ENCODE measurements at regions not wholly inside any gene's neighbourhood (a gene's known extent, or its start where the extent isn't known, plus 50 kb on each side); places are given as distances from the start of the nearest gene placed in this dataset.
A peak's percentile ranks its signal among the peaks of the same experiment; 100 is the strongest.

DNA sequence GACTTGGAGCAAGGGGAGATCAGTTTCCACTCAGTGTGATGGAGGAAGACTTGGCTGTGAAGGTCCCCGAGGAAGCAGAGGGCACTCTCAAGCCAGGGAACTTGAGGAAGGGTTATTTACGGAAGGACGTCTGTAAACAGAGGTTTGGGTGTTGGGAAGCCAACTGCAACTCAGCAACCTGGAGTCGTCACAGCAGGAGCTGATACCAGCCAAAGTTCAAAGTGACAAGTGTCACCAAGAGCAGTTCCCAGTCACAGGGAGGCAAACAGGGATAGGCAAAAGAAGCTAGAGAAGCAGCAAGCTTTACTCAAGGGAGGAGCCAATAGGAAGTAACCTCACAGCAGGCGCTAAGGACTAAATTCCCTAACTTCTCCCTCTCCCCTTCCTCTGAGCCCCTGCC is 205.5 kb downstream of the EFNB2 start:
- Histone ChIP-seq H3K36me3 (no peaks in the 10 kb centered on the region), H3K27ac (no peak overlapping the region), H3K27me3 (ENCODE audit: insufficient read depth, low read depth, severe bottlenecking) (peaks cover 5% of the 10 kb centered on the region), H3K9me3 (ENCODE audit: severe bottlenecking) (no peaks in the 10 kb centered on the region), H3K4me3 (ENCODE audit: low read depth, low read length) (no peak overlapping the region)
- TF ChIP-seq, protein P1, sequence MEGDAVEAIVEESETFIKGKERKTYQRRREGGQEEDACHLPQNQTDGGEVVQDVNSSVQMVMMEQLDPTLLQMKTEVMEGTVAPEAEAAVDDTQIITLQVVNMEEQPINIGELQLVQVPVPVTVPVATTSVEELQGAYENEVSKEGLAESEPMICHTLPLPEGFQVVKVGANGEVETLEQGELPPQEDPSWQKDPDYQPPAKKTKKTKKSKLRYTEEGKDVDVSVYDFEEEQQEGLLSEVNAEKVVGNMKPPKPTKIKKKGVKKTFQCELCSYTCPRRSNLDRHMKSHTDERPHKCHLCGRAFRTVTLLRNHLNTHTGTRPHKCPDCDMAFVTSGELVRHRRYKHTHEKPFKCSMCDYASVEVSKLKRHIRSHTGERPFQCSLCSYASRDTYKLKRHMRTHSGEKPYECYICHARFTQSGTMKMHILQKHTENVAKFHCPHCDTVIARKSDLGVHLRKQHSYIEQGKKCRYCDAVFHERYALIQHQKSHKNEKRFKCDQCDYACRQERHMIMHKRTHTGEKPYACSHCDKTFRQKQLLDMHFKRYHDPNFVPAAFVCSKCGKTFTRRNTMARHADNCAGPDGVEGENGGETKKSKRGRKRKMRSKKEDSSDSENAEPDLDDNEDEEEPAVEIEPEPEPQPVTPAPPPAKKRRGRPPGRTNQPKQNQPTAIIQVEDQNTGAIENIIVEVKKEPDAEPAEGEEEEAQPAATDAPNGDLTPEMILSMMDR (IDR thresholded peaks at IDR 0.05; ENCODE audit: low read depth, low read length) = no peak
- DNase-seq = no peak

DNA sequence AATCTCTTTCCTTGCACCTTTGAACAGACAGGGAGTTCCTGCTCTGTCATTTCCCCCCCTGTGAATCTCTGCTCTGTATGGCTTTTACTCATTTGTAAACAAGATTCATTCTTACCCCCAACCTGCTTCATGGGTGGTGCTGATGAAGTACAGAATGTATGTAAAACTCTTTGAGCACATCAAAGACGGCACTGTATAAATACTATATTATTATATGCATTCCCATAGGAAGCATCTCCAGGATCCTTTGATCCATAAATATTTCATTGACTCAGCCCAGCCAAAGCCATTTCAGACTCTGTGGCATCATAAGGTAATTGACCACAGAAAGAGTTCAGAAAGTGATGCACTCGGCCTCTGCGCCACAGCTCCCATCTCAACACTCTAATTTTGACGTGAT is 208.7 kb downstream of the EFNB2 start:
- TF ChIP-seq, protein P1 (IDR thresholded peaks at IDR 0.05; ENCODE audit: low read depth, low read length) = no peak
- Histone ChIP-seq H3K27me3 (ENCODE audit: insufficient read depth, low read depth, severe bottlenecking) (peaks cover 5% of the 10 kb centered on the region), H3K9me3 (ENCODE audit: severe bottlenecking) (peaks cover 12% of the 10 kb centered on the region), H3K36me3 (no peaks in the 10 kb centered on the region), H3K27ac (no peak overlapping the region), H3K4me3 (ENCODE audit: low read depth, low read length) (no peak overlapping the region)
- no peak for DNase-seq

DNA sequence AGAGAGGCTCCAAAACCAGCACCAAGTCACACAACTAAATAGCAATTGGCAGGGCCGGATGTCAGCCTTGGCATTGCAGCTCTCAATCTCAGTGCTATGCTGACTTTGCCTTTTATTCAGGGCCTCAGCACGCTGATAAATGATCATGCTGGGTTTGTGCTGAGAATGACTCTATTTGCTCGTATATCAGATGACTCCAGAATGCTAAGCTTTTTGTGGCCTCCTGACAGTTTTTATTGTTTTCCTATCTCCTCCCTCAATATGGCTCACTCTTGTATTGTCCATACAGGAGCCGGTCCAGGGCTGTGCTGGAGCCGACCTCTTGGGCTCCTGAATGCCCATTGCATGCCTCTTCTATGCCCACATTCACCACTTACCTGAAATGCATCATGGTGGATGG is 211.0 kb downstream of the EFNB2 start:
- DNase-seq = no peak
- H3K4me3 ChIP-seq (ENCODE audit: low read depth, low read length) = no peak overlapping the region
- H3K9me3 ChIP-seq (ENCODE audit: severe bottlenecking) = peaks cover 13% of the 10 kb centered on the region
- H3K27ac ChIP-seq = no peak overlapping the region
- H3K27me3 ChIP-seq (ENCODE audit: insufficient read depth, low read depth, severe bottlenecking) = peaks cover 2% of the 10 kb centered on the region
- TF ChIP-seq, protein P1 (IDR thresholded peaks at IDR 0.05; ENCODE audit: low read depth, low read length) = no peak
- no peaks in the 10 kb centered on the region for H3K36me3 ChIP-seq

DNA sequence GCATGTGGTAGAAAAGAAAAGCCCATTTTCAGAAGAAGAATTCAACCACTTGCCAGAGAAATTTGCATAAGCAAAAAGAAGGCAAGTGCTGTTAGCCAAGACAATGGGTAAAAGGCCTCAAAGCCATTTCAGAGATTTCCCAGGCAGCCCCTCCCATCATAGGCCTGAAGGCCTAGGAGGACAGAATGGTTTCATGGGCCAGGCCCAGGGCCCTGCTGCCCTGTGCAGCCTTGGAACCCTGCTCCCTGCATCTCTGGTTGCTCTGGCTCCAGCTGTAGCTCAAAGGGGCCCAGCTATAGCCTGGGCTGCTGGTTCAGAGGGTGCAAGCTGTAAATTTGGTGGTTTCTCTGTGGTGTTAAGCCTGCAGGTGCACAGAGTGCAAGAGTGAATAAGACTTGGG is 212.8 kb downstream of the EFNB2 start:
- Histone ChIP-seq H3K27ac (no peak overlapping the region), H3K27me3 (ENCODE audit: insufficient read depth, low read depth, severe bottlenecking) (peaks cover 2% of the 10 kb centered on the region), H3K9me3 (ENCODE audit: severe bottlenecking) (peaks cover 13% of the 10 kb centered on the region), H3K4me3 (ENCODE audit: low read depth, low read length) (no peak overlapping the region), H3K36me3 (no peaks in the 10 kb centered on the region)
- no peak for DNase-seq
- TF ChIP-seq, protein P1 (IDR thresholded peaks at IDR 0.05; ENCODE audit: low read depth, low read length) = no peak

DNA sequence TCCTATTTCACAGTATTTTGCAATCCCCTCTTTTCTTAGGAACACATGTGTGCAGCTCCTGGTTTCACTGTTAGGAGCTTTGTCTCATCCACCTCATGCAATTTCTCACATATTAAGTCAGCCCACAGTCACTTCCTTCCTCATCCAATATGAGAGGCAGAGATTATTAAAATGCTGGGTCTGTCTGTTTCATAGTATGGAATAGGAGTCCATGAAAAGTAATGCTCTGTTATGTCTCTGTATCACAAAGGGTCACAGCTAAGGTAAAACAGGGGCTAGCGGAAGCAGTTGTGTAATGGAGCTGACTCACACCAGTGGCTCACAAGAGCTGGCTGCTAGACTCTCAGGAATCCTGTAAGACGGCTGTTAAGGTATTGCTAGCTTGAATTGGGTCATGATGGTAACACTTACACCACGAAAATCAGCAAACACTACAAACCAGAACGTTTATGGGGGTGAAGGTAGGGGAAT is 216.5 kb downstream of the EFNB2 start:
- peaks cover 5% of the 10 kb centered on the region for H3K27me3 ChIP-seq (ENCODE audit: insufficient read depth, low read depth, severe bottlenecking)
- no peak for DNase-seq
- H3K36me3 ChIP-seq = no peaks in the 10 kb centered on the region
- TF ChIP-seq, protein P1 (IDR thresholded peaks at IDR 0.05; ENCODE audit: low read depth, low read length) = no peak
- H3K4me3 ChIP-seq (ENCODE audit: low read depth, low read length) = no peak overlapping the region
- peaks cover 13% of the 10 kb centered on the region for H3K9me3 ChIP-seq (ENCODE audit: severe bottlenecking)
- no peak overlapping the region for H3K27ac ChIP-seq

DNA sequence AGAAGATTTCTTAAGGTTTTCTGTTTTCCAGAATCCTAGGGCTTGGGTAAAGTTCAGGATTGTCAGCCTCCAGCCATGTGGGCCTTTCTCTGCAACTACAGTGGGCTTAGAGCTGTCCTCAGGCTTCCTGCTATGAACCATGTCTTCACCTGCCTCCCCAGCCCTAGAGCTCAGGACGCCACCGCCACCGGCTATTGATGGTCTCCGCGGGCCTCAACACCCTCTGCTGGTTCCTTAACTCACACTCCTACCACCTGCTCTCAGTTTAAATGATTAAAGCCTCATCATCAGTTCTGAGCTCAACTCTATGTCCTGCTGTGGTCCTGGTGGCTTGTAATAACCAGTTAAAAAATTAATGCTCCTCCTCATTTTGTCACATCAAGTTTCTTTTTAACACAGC is 221.0 kb downstream of the EFNB2 start:
- Histone ChIP-seq H3K9me3 (ENCODE audit: severe bottlenecking) (no peaks in the 10 kb centered on the region), H3K27ac (no peak overlapping the region), H3K27me3 (ENCODE audit: insufficient read depth, low read depth, severe bottlenecking) (peaks cover 13% of the 10 kb centered on the region), H3K4me3 (ENCODE audit: low read depth, low read length) (no peak overlapping the region), H3K36me3 (no peaks in the 10 kb centered on the region)
- TF ChIP-seq, protein P1 (IDR thresholded peaks at IDR 0.05; ENCODE audit: low read depth, low read length) = peak; percentile 7; the same call in 1 of the 2 replicates
- DNase-seq = peak; percentile 23
